ENCODE measurements at regions not wholly inside any gene's neighbourhood (a gene's known extent, or its start where the extent isn't known, plus 50 kb on each side); places are given as distances from the start of the nearest gene placed in this dataset.
A peak's percentile ranks its signal among the peaks of the same experiment; 100 is the strongest.

DNA sequence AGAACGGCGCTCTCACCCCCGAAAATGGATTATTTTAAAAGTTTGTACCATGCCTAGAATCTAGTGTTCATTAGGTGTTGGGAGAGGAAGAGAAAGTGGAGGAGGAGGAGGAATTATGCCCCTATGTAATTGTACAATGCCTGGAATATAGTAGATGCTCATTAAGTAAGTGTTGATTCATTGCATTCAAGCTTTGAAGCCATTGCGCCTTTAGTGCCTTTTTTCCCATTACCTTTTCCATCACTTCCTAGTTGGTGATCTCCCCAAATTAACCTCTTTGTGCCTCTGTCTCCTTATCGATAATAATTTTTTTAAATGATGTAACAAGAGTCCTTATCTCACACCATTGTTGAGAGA, 220.7 kb upstream of the PRICKLE2 start:
- Histone ChIP-seq H3K36me3 (replicated peaks in 1 of 2; ENCODE audit: control insufficient read depth in 1 of 2, insufficient read depth in 2 of 2, low read length in 2 of 2) (no peaks in the 10 kb centered on the region), H3K9ac (ENCODE audit: insufficient read depth, low read depth, low read length) (no peak overlapping the region), H3K27me3 (ENCODE audit: control insufficient read depth in 1 of 2, insufficient read depth in 2 of 2, low read length in 2 of 2) (peaks cover 3 to 47% of the 10 kb centered on the region in 2 experiments), H3K9me3 (ENCODE audit: low read length) (no peaks in the 10 kb centered on the region), H2AFZ (ENCODE audit: low read length) (no peak overlapping the region), H3K4me2 (ENCODE audit: low read depth, low read length) (no peak overlapping the region), H3K4me3 (replicated peaks in 1 of 3; ENCODE audit: insufficient read depth in 1 of 3, low read depth in 2 of 3, low read length in 3 of 3) (no peak overlapping the region), H4K20me1 (ENCODE audit: insufficient read depth, low read length) (no peaks in the 10 kb centered on the region), H3K27ac (ENCODE audit: extremely low read length, insufficient read depth, low read length) (no peak overlapping the region), H3K79me2 (ENCODE audit: insufficient read depth, low read length) (no peaks in the 10 kb centered on the region), H3K4me1 (ENCODE audit: insufficient read depth, low read length) (no peaks in the 10 kb centered on the region)
- intact Hi-C loops (cut with micrococcal nuclease; ENCODE audit: unreplicated experiment), result no loop called here
- TF ChIP-seq ZNF782 (CRISPR knock-in tag; IDR thresholded peaks at IDR 0.05; ENCODE audit: borderline replicate concordance), result no peak
- no peak for TF ChIP-seq FOXJ3 (CRISPR knock-in tag; IDR thresholded peaks at IDR 0.05; ENCODE audit: borderline replicate concordance)
- TF ChIP-seq REPIN1 (CRISPR knock-in tag; IDR thresholded peaks at IDR 0.05; ENCODE audit: borderline replicate concordance, low read depth), result no peak
- TF ChIP-seq CCDC6 (CRISPR knock-in tag; IDR thresholded peaks at IDR 0.05), result no peak
- no peak for TF ChIP-seq ZNF577 (CRISPR knock-in tag; IDR thresholded peaks at IDR 0.05; ENCODE audit: borderline replicate concordance, low read depth)
- ATAC-seq, result no peak
- 84% methylated on average over 5 of the region's 5 CpGs for WGBS (ENCODE audit: low lambda C conversion rate)
- no TSS peak for BruUV-seq (replicated peaks)
- in situ Hi-C loops (cut with HindIII; ENCODE audit: extremely low pct_ligation_motif_present, low pct_unique_long_range_greater_than_20kb), result no loop called here
- DNase-seq (ENCODE audit: low spot score), result no peak
- POLR2A ChIA-PET, result no interaction called here
- CTCF ChIA-PET (ENCODE audit: low intra/inter-chr PET ratio, low total read pairs), result no interaction called here
- FAIRE-seq, result no peak

DNA sequence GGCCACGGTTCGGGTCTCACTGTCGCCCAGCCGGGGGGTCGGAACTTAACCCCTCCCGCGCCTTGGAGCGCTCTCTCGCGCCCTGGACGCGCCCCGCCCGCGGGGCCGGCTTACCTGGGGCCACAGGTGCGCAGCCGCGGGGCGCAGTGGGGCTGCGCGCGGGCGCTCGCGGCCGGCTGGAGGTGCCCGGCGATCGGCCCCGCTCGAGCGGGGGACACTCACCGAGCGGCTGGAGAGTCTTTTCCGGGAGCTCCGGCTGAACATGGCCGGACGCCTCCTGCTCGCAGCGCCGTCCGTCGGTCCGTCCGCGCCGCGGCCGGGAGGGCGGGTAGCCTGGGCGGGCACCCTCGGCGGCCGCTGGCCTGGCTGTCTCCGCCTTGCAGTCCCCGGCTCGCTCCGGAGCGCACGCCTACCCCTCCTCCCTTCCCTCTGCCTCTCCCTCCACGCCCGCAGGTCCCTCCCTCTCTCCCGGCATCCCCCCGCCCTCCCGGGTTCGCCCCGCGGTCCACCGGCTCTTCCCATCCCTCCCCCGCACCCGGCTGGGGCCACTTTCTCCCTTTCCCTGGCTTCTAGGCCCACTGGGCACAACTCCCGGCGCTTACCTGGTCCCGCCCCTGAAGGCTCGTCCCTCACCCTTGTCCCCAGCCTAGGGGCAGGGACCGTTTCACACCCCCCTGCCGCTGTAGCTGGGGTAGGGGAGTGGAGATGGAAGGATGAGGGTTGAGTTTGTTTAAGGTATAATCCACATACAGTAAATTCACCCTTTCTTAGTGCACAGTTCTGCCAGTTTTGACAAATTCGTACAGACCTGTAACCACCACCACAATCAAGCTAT, 220.1 kb upstream of the PRICKLE2 start:
- peaks cover 3 to 47% of the 10 kb centered on the region in 2 experiments for H3K27me3 ChIP-seq (ENCODE audit: control insufficient read depth in 1 of 2, insufficient read depth in 2 of 2, low read length in 2 of 2)
- H3K9ac ChIP-seq (ENCODE audit: insufficient read depth, low read depth, low read length), result no peak overlapping the region
- no peaks in the 10 kb centered on the region for H3K36me3 ChIP-seq (replicated peaks in 1 of 2; ENCODE audit: control insufficient read depth in 1 of 2, insufficient read depth in 2 of 2, low read length in 2 of 2)
- ATAC-seq (peak; percentile 81), DNase-seq (ENCODE audit: low spot score) (no peak), FAIRE-seq (no peak)
- intact Hi-C loops (cut with micrococcal nuclease; ENCODE audit: unreplicated experiment), result no loop called here
- no peaks in the 10 kb centered on the region for H3K79me2 ChIP-seq (ENCODE audit: insufficient read depth, low read length)
- no TSS peak for BruUV-seq (replicated peaks)
- H4K20me1 ChIP-seq (ENCODE audit: insufficient read depth, low read length), result no peaks in the 10 kb centered on the region
- ChIA-PET POLR2A (no interaction called here), CTCF (ENCODE audit: low intra/inter-chr PET ratio, low total read pairs) (no interaction called here)
- H2AFZ ChIP-seq (ENCODE audit: low read length), result no peak overlapping the region
- no peak overlapping the region for H3K27ac ChIP-seq (ENCODE audit: extremely low read length, insufficient read depth, low read length)
- no peaks in the 10 kb centered on the region for H3K9me3 ChIP-seq (ENCODE audit: low read length)
- H3K4me3 ChIP-seq (replicated peaks in 1 of 3; ENCODE audit: insufficient read depth in 1 of 3, low read depth in 2 of 3, low read length in 3 of 3), result peak overlapping the region in 2 of 3 experiments; percentile 16 to 43; a peak in 2 of 6 replicates
- 7% methylated on average over 18 of the region's 79 CpGs for WGBS (ENCODE audit: low lambda C conversion rate)
- no peaks in the 10 kb centered on the region for H3K4me1 ChIP-seq (ENCODE audit: insufficient read depth, low read length)
- in situ Hi-C loops (cut with HindIII; ENCODE audit: extremely low pct_ligation_motif_present, low pct_unique_long_range_greater_than_20kb), result no loop called here
- peak overlapping the region; percentile 42; the same call in 1 of the 2 replicates for H3K4me2 ChIP-seq (ENCODE audit: low read depth, low read length)
- no peak for TF ChIP-seq NFIB (CRISPR knock-in tag; IDR thresholded peaks at IDR 0.05; ENCODE audit: borderline replicate concordance)
- TF ChIP-seq TBX3 (IDR thresholded peaks at IDR 0.05; ENCODE audit: borderline replicate concordance), result no peak
- TF ChIP-seq ZNF33A (CRISPR knock-in tag; IDR thresholded peaks at IDR 0.05; ENCODE audit: borderline replicate concordance), result no peak
- no peak for TF ChIP-seq BRCA1 (CRISPR knock-in tag; IDR thresholded peaks at IDR 0.05)
- TF ChIP-seq MED1 (CRISPR knock-in tag; IDR thresholded peaks at IDR 0.05), result no peak
- no peak for TF ChIP-seq ZNF670 (CRISPR knock-in tag; IDR thresholded peaks at IDR 0.05; ENCODE audit: borderline replicate concordance)
- TF ChIP-seq, protein P1, sequence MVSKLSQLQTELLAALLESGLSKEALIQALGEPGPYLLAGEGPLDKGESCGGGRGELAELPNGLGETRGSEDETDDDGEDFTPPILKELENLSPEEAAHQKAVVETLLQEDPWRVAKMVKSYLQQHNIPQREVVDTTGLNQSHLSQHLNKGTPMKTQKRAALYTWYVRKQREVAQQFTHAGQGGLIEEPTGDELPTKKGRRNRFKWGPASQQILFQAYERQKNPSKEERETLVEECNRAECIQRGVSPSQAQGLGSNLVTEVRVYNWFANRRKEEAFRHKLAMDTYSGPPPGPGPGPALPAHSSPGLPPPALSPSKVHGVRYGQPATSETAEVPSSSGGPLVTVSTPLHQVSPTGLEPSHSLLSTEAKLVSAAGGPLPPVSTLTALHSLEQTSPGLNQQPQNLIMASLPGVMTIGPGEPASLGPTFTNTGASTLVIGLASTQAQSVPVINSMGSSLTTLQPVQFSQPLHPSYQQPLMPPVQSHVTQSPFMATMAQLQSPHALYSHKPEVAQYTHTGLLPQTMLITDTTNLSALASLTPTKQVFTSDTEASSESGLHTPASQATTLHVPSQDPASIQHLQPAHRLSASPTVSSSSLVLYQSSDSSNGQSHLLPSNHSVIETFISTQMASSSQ (IDR thresholded peaks at IDR 0.05; ENCODE audit: low read depth), result no peak
- TF ChIP-seq, protein P1 (CRISPR knock-in tag; IDR thresholded peaks at IDR 0.05; ENCODE audit: borderline replicate concordance), result no peak
- TF ChIP-seq ZNF24 (IDR thresholded peaks at IDR 0.05), result no peak
- no peak for TF ChIP-seq ZNF317 (CRISPR knock-in tag; IDR thresholded peaks at IDR 0.05)

All from HepG2 (cell line).